HG03135 (cell line): ENCODE measurements at regions not wholly inside any gene's neighbourhood (a gene's known extent, or its start where the extent isn't known, plus 50 kb on each side); places are given as distances from the start of the nearest gene placed in this dataset.
"Not testable (repeated sequence)": the region's sequence is repeated elsewhere in the genome, so short reads cannot be mapped to it uniquely, and the experiment has no call there.

ENCODE experiments used
- ATAC-seq: cut with Tn5 transposase; IDR thresholded peaks from one replicate; pipeline ENCODE4 v1.9.1; 2021; ENCODE audit warnings: mild to moderate bottlenecking, moderate library complexity; ENCODE audit not compliant: unreplicated experiment

DNA sequence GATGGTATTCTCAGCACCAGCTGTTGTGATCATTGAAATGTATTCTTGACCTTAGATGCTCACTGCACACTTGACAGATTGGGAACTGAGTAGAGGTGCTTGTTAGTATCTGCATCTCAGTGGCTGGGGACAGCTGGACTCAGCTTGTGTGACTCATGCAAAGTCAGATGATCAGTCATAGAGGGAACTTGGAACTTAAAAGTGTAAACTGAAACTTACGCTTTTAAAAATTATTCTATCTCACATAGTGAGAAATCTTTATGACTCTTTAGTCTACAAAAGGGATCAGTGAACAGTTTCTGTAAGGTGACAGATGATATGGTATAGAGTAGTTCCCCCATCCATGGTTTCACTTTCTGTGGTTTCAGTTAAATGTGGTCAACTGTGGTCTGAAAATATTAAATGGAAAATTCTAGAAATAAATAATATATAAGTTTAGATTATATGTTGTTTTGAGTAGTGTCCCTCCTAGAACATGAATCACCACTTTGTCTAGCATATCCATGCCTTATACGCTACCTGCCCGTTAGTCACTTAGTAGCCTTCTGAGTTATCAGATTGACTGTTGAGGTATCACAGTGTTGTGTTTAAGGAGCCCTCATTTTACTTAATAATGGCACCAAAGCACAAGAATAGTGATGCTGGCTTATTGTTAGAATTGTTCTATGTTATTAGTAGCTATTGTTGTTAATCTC, 135.6 kb upstream of the ZNF658 start:
- ATAC-seq: peak; percentile 99

DNA sequence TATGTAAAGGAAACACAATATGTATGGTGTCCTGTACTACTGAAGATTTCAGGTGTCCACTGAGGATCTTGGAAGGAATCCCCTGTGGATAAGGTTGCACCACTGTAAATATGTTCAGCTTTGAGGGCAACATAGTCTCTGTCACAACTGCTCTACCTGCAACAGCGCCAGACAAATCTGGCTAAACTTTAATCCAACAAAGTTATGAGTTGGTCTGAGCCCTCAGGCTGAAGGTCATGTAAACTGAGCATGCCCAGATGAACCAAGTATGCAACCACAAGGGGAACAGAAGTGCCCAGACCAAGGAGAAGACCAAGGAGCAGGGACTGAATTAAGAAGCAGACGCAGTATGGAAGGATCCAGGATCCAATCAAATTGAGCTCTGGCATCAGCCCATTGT, 135.0 kb upstream of the ZNF658 start:
- ATAC-seq: not testable (repeated sequence)

DNA sequence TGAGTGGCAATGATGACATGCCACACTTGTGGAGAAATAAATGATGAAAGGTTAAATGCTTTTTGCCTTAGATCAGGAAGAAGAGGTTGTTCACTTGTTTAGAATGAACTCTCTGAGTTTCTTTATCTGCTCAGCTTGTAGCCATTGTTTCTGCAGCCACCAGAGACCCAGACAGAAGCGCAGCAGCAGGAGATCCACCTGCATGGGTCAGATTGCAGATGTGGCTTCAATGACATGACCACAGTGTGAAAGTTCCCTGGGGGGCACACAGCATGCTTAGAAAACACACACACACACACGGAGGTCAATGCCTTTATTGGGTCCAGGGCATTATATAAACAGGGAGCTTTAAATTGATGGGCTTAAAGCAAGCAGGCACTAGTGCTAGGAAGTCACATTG, 129.0 kb upstream of the ZNF658 start:
- not testable (repeated sequence) for ATAC-seq

DNA sequence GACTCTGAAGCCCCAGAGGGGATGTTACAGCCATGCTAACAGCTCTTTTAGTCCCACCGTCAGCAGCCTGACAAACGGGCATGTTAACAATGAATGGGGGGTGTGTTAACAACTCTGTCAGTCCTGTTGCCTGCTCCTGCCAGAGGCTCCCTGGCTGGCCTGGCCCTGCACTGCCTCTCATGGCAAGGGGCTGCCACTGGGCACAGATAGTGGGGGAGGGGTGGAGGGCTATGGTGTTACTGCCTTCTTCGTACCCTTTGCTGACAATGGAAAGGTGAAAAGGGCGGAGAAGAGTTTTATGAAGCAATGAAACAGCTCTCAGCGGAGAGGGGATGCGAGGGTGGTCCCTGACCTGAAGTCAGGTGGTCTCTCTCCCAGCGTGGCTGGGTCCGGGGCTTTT, 125.9 kb upstream of the ZNF658 start:
- not testable (repeated sequence) for ATAC-seq

DNA sequence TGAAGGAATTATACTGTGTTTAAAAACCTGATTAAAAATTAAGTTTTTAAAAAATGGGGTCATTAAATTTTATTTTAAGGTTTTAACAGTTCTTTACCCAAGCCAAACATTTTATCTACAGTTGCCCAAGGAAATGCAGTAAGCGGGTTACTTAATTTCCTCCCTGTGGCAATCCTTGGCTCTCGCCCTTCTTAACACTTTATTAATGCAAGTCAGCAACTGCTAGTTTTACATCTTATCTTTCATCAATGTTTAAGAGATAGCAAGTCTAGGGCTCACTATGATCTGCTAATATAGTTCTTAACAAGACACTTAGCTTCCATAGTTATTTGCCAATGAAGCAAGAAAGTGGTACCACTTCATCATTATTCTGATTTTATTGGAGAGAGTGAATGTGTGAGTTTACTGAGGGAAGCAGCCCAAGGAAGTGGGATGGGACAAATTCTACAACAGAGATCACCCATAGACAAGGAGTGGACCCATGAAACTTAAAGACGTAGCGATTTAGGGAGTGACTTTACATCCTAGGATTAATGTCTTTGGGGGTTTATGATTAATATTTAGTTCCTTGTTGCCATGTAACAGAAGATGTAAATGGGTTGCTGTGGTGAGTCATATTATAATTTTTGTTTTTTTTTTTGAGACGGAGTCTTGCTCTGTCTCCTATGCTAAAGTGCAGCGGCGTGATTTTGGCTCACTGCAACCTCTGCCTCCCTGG, 120.4 kb upstream of the ZNF658 start:
- not testable (repeated sequence) for ATAC-seq

DNA sequence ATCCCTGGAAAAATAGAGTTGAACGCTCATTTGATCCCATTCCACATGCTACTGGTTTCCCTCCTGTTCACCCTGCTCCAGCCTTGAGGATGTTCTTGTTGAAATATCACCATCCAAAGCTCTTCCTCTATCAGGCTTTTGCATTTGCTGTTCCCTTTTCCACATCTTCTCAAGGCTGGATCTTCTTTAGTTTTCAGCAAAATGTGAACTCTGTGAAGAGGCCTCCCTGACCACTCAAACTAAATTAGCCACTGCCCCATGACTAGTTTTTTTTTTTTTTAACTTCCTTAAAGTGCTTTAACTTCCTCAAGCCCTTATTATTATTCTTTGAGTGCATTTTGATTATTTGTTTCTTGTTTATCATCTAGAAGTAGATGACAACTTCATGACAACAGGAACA, 119.3 kb upstream of the ZNF658 start:
- ATAC-seq: not testable (repeated sequence)

DNA sequence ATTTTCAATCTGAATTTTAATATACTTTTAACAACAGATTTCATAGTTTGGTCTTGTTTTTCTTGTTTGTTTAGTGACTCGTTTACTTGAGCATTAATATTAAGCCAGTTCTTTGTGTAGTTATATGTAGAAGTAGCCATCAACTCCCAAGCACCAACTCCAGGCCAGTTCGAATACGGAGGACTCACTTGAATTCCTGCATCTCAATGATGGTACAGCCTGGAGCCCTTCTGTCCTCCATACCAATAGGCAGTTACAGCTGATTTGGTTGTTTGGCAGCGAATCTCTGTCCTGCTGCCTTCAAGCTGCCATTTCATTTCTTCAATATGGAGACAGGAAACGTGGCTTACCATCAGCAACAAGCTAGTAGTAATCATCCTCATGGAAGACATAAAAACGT, 118.5 kb upstream of the ZNF658 start:
- not testable (repeated sequence) for ATAC-seq

DNA sequence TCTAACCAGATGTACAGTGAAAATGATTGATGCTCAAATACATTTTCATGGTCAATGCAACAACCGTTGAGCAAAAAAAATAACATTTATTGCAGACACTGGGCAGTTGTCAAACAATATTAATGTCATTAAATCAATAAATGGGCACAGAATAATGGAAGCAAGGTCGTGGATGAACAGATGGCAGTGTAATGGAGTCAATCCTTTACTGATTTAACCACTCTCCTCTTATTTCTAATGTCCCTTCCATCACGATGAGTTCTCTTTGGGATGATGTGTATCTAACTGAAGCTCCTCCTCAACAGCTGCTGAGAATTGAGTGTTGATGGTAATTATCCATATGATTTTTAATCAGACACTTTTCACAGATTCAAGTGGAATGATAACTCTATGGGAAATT, 114.9 kb upstream of the ZNF658 start:
- not testable (repeated sequence) for ATAC-seq

DNA sequence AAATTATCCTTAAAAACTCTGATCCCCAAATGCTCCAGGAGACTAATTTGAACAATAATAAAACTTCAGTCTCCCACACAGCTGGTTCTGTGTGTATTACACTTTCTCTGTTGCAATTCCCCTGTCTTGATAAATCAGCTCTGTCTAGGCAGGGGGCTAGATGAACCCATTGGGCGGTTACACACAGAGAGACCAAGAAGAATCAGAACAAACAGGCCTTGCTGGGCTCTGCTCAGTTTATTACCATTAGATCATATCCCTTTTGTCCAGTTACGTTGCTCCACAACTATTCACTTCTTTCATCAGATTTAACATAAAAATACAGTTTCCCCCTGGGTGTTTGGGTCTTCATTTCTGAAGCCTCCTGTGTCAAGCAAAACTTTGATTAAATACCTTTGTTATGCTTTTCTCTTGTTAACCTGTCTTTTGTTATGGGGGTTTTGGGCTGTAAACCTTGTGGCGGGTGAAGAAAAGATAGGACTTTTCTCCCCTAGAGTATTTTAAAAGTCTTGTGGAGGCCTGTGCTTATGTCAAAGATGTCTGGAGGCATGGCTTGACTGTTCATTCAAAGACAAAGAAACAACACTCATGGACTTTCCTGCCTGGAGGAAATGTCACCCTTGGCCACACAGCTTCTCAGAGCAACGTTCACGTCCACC, 109.3 kb upstream of the ZNF658 start:
- ATAC-seq: not testable (repeated sequence)

DNA sequence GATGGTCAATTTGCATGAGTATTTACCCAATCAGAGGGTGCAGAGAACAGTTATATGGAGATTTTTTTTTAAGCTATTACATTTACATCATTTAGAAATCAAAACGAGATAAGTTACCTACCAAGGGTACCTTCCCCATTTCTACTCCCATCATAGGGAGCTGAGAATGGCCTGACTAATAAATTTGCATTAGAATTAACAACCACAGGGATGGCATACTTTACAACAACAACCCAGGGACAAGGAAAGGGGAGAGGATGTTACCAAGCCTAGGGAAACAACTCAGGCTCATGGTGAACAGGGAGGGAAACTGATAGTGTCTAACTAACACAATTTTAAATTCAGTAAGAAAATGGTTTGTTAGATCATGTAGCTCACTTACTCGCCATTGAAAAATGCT, 105.8 kb upstream of the ZNF658 start:
- ATAC-seq: not testable (repeated sequence)

DNA sequence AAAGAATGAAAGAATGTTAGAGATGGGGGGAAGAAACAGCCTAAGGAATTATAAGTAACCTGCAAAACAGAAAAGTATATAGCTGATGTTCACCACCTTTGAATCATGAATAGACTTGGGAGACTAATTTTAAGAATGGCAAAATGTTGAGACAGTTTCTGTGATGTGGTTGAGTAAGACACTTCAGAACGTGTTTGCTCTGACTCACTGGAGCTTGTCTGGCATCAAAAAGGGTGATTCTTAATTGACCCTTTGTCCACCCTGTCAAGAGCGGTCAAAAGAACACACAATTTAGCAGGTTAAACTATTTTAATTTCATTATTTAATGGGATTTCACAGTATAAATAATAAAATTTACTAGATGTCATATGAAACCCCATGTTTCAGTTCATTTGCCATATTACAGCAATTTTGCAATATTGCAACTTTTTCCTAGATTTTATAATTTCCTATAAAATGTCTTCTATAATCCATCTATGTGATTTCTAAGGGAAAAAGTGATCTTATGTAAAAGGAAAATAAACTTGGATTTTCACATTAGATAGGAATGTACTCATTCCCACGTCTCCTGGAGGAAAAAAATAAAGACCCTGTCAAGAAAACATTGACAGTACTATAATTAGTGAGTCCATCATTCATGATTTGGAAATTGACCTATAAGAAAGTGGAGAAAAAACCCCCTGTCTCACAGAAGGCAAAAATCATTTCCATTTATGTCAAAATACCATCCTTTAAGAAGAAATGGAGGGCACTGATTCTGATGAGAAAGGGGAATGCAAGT, 104.6 kb upstream of the ZNF658 start:
- ATAC-seq: not testable (repeated sequence)

DNA sequence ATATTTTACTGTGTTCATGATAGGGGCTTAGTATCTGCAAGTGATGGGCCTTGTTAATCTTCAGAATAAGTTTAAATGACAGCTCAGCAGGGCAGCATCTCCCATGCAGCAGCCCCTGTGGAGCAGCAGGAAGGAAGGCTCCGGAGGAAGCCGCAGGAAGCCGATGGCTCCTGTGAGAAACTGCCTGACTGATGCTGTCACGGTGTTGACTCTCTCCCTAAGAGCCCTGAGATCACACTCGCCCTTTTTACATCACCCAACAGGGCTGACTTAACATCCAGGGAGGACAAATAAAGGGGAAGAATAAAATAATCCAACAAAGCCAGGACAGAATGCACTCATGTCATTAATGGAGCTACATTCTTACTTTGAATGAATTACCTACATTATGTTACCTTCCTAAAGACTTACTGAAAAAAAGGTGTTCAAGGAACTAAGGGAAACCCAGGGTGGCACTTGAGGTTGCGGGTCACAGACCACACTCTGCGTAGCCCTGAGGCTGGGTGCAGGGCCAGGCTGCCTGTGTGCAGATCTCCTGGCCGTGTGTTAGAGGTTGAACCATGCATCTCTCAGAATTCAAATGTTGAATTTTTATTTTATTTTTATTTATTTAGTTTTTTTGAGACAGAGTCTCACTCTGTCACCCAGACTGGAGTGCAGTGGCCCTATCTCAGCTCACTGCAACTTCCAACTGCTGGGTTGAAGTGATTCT, 102.5 kb upstream of the ZNF658 start:
- ATAC-seq: not testable (repeated sequence)

DNA sequence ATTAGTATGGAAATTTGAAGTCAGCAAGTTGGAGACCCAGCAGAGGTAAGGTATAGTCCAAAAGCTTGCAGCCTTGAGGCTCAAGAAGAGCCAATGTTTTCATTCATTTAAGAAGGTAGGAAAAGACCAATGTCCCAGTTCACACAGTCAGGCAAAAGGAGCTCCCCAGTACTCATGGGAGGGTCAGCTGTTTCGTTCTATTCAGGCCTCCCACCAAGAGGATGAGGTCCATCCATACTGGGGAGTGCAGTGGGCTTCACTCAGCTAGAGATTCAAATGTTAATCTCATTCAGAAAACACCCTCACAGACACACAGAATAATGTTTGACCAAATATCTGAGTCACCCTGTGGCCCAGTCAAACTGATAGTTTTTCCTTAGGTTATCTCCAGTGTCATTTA, 96.9 kb upstream of the ZNF658 start:
- ATAC-seq: not testable (repeated sequence)

DNA sequence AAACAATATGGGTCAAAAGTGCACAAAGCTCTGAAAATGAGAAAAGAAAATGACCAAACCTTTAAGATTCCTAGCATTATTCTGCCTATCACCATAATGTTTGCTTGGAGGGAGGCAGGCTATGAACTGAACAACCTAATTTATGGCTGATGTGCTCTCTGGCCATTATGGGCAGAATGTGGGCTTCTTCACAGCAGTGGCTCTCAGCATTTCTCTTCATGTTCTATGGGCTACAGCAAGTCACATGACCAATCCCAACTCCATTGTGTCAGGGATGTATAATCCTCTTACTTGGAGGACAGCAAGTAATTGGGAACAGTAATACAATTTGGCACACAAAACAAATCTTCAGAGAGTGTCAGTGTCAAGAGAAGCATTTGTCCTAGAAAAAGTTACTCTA, 90.3 kb upstream of the ZNF658 start:
- not testable (repeated sequence) for ATAC-seq

DNA sequence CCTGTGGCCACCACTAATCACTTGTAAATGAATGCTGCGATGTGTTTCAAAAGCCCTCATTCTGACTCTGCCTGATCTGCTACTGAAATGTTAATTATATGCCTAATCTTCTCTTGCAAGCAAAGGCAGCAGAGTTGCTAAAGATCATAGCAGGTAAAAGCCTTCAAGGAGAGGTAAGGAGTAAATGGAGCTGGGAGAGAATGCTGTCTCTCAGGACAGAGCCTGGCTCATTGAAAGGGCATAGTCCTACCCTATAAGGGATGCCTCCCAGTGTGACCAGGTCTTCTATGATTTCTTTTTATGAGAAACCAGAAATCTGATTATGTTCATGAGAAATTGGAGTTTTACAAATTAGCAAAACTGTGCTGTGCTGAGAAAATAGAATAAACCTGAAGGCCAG, 88.2 kb upstream of the ZNF658 start:
- not testable (repeated sequence) for ATAC-seq

DNA sequence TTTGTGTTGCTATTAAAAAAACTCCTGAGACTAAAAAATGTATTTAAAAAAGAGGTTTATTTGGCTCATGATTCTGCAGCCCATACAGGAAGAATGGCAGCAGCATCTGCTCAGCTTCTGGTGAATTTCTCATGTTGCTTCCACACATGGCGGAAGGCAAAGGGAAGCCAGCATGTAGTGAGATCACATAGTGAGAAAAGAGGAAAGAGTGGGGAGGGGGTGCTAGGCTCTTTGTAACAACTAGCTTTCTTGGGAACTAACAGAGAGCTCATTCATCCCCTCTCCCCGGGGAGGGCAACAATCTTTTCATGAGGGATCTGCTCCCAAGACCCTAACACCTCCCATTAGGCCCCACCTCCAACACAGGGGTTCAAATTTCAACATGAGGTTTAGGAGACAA, 87.6 kb upstream of the ZNF658 start:
- not testable (repeated sequence) for ATAC-seq

DNA sequence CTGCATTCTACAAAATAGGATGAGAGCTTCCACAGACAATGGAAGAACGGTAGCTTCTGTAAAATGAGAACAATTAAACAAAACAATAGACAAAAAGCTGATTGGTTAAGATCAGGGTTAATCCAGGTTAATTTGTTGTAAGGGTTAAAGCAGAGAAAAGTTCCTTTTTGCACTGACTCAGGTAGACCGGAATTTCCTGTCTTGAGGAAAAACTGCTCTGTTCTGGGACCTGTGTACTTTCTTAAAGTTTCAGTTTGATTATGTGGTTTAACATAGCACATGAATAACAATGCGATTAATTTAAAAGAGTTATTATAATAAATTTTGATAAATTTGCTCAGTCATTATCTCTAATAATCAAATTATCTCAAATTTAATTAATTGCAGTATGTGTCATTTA, 86.5 kb upstream of the ZNF658 start:
- not testable (repeated sequence) for ATAC-seq

DNA sequence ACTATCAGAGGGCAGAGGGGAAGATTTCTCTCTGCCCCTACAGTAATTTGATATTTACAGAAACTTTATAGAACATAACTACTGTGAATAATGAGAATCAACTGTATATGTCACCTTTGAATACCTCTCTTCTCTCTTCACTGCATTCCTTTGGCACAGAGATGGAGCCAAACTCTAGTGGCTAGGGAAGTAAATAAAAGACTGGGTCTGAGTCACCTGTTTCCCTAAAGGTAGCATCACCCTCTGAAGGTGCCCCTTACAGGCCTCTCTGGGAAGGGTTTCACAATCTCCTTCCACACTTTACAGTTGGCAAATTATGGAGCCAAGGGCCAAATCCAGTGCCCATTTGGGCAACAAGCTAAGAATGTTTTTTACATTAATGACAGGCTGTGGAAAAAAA, 81.0 kb upstream of the ZNF658 start:
- ATAC-seq: not testable (repeated sequence)

DNA sequence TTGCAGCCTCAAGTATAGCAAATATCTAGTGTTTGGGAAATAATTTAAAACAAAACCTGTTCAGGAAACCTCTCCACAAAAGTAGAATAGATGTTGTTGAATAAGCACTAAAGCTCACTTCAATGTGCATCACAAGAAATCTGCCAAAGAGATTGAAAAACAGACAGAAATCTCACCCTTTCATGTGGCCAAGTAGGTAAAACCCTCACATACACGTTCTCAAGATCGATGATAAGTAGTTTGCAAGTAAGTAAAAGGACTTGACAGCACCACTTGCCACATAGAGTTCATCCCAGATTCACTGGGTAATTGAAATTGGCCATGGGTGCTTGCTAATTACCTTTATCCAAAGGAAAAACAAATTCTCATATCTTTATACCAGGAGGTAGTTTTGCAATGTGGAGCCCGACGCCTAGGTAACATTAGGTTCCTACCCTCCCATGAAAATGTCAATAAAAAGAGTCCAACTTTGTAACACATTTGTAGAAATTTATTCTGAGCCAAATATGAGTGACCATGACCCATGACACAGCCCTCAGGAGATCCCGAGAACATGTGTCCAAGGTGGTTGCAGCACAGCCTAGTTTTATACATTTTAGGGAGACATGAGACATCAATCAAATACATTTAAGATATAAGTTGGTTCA, 80.4 kb upstream of the ZNF658 start:
- ATAC-seq: not testable (repeated sequence)

DNA sequence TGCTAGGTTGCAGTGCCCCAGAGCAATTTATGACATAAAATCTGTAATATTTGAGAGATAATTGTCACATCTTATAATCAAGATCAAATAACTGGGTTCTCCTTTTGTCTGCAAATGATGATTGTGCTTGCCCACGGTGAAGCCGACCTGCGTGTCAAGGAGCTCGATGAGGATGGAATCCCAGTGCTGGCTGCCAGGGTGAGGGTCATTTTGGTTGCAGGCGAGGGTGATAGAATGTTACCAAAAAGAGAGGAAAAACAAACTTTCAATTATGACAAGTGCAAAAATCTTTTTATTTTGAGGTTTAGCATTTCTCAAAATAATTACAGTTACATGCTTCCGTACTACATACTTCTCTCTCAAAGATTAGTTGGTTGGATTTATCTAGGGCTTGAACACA, 76.4 kb upstream of the ZNF658 start:
- not testable (repeated sequence) for ATAC-seq
